ENCODE measurements at regions not wholly inside any gene's neighbourhood (a gene's known extent, or its start where the extent isn't known, plus 50 kb on each side); places are given as distances from the start of the nearest gene placed in this dataset.

GRCh38 chr4:35900286-35901243 lies 343.7 kb downstream of the ARAP2 start:
- no peak for TF ChIP-seq CTCF (IDR thresholded peaks at IDR 0.05; ENCODE audit: insufficient read depth, low read length, poor library complexity, severe bottlenecking)
- Histone ChIP-seq H3K36me3 (ENCODE audit: control insufficient read depth, insufficient read depth, low read length) (no peaks in the 10 kb centered on the region), H3K4me3 (ENCODE audit: low read depth, low read length) (no peak overlapping the region), H3K27me3 (ENCODE audit: control insufficient read depth, insufficient read depth, low read length) (no peaks in the 10 kb centered on the region)
- DNase-seq (ENCODE audit: low read depth), result no peak

DNA sequence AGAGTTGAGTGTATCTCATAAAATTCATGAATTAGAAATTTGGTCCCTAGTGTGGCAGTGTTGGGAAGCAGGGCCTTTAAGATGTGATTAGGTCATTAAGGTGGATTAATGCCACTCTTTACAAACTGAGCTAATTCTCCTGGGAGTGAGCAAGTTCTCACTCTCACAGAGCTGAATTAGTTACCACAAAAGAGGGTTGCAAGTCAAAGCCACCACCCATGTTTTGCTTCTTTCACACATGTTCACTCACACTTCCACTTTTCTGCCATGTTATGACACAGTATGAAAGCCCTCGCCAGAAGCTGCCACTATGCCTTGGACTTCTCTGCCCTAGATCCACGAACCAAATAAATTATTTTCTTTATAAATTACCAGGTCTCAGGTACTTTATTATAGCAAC lies 332.1 kb downstream of the ARAP2 start:
- H3K36me3 ChIP-seq (ENCODE audit: control insufficient read depth, insufficient read depth, low read length), result no peaks in the 10 kb centered on the region
- no peak for TF ChIP-seq CTCF (IDR thresholded peaks at IDR 0.05; ENCODE audit: insufficient read depth, low read length, poor library complexity, severe bottlenecking)
- no peak for DNase-seq (ENCODE audit: low read depth)
- H3K4me3 ChIP-seq (ENCODE audit: low read depth, low read length), result no peak overlapping the region
- H3K27me3 ChIP-seq (ENCODE audit: control insufficient read depth, insufficient read depth, low read length), result no peaks in the 10 kb centered on the region

DNA sequence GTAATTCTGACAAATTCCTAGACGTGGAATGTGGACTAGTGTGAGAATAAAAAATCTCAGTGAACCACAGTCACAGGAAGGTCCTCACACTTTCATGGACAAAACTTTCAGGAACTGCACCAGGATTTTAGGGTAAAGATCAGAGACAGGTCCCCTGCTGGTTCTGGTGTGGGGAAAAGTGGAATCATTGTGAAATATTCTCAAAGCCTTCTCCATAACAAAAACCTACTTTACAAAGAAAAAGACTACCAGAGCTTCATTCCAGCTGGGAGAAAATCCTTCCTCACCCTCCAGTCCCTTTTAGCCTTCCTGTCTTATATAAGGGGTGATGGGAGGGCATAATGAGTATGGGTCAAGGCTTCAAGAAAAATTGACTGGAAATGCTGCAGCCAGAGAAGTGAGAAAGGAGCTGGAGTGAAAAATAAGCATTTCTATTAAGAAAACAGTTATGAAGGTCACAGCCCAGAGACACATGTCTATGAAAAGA lies 325.8 kb downstream of the ARAP2 start:
- DNase-seq (ENCODE audit: low read depth), result no peak
- Histone ChIP-seq H3K27me3 (ENCODE audit: control insufficient read depth, insufficient read depth, low read length) (no peaks in the 10 kb centered on the region), H3K4me3 (ENCODE audit: low read depth, low read length) (no peak overlapping the region), H3K36me3 (ENCODE audit: control insufficient read depth, insufficient read depth, low read length) (no peaks in the 10 kb centered on the region)
- TF ChIP-seq CTCF (IDR thresholded peaks at IDR 0.05; ENCODE audit: insufficient read depth, low read length, poor library complexity, severe bottlenecking), result no peak

DNA sequence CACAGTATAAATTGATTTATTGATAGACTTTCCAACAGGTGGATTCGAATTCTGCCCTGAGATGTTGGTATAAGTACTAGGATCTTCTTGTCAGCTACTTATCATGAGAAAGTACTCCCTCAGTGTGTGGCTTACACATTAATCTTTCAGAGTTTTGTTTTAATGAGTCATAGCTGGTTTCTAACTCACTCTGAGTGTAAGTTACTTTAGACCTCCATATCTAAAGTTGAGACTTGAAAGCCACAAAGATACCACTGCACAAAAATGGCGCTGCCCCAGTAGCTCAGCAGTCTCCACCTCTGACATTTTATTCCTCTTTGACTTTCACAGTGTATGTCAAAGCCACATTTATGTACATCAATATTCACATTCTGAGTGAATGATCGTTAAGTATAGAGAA lies 318.5 kb downstream of the ARAP2 start:
- TF ChIP-seq CTCF (IDR thresholded peaks at IDR 0.05; ENCODE audit: insufficient read depth, low read length, poor library complexity, severe bottlenecking), result no peak
- DNase-seq (ENCODE audit: low read depth), result no peak
- Histone ChIP-seq H3K4me3 (ENCODE audit: low read depth, low read length) (no peak overlapping the region), H3K36me3 (ENCODE audit: control insufficient read depth, insufficient read depth, low read length) (no peaks in the 10 kb centered on the region), H3K27me3 (ENCODE audit: control insufficient read depth, insufficient read depth, low read length) (no peaks in the 10 kb centered on the region)

DNA sequence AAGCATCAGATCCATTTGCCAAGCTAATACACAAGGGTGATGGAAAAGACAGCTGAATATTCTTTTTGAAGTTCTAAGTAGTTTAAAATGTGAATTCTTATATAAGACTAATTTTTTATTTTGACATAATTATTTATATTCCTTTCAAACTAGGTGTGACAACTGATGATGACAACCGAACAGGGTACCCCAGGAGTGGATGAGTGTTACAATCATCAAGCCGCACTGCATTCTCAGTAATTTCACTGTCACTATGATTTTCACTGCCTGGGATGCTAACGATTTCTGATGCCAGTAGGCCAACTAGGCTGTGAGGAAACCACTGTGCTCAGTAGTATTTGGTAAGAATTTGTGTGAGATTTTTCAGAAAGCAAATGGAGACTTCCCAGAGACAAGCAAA lies 317.5 kb downstream of the ARAP2 start:
- Histone ChIP-seq H3K27me3 (ENCODE audit: control insufficient read depth, insufficient read depth, low read length) (no peaks in the 10 kb centered on the region), H3K36me3 (ENCODE audit: control insufficient read depth, insufficient read depth, low read length) (no peaks in the 10 kb centered on the region), H3K4me3 (ENCODE audit: low read depth, low read length) (no peak overlapping the region)
- no peak for TF ChIP-seq CTCF (IDR thresholded peaks at IDR 0.05; ENCODE audit: insufficient read depth, low read length, poor library complexity, severe bottlenecking)
- no peak for DNase-seq (ENCODE audit: low read depth)

Measured in kidney epithelial cell (primary cell).